Bone marrow (tissue), 2 donors: ENCODE measurements at regions not wholly inside any gene's neighbourhood (a gene's known extent, or its start where the extent isn't known, plus 50 kb on each side); places are given as distances from the start of the nearest gene placed in this dataset.

Source experiments
- DNase-seq, 2 donors: peaks; one replicate each; lab custom pipeline; 2025; lab: John Stamatoyannopoulos, UW

DNA sequence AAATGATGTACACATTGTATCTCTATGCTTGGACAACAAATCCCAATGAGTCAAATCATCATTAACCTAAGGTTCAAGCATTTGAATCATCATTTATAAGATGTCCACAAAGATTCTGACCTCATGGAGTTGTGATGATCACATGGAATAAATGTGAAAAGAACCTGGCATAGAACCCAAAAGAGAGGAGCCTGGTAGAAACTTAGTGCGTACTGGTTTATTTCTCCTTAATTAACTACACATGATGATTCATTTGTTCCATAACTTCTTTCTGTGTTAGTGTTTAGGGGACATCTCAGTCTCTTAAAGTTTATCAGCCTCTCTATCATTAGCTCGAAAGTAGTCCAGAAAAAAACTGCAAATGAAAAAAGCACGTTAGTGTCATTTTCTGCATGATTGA is 411.6 kb downstream of the BRINP1 start:
- DNase-seq, result no peak

DNA sequence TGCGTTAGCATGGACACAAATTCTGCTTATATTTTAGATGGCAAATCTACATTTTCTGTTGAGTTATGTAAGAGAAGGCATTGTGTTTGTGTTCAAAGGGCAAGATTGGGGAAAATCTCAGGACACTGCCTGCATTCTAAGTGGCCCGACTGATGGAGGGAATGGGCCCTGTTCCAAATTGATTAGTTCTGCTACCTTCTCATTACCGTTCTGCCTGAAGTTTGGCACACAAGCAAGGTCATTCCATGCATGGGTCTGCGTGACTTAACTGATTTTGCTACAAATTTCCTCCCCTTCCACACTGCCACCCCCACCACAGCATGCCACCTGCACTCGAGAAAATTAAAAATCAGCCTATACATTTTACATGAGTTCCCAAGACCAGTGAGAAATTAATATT is 409.9 kb downstream of the BRINP1 start:
- no peak for DNase-seq

DNA sequence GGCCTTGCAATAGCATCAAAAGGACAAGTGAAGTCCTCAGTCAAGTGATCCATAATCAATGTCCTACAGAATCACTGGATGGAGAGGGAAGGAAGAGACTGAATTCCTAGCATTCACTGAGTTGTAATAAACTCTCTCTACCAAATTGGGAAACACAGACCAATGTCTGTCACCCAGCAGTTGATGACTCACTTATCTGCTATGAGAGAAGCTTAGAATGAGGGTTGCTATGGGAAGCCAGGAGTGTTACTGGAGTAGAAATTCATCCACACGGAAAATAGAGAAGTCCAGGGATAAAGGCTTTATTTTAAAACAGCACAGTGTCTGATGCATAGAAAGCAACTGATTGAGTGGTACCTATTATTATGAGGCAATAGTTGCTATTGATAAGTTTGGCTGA is 407.4 kb downstream of the BRINP1 start:
- no peak for DNase-seq

DNA sequence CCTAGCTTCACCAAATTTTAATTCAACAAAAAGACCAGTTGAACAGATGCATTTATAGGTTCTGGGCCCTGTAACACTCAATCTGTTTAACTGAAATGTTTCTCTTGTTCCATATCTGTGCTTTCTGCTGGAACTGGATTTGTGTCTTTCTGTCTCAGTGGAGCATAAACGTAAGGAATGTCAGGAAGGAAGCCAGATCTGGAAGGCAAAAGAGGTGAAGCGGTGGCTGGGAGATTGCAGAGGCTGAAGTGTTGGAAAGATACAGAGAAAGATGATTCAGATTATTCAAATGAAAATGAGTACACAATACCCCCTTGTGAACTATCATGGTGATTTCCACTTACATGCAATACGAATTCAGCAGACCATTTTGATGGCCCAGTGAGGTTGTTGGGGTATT is 406.8 kb downstream of the BRINP1 start:
- no peak for DNase-seq

DNA sequence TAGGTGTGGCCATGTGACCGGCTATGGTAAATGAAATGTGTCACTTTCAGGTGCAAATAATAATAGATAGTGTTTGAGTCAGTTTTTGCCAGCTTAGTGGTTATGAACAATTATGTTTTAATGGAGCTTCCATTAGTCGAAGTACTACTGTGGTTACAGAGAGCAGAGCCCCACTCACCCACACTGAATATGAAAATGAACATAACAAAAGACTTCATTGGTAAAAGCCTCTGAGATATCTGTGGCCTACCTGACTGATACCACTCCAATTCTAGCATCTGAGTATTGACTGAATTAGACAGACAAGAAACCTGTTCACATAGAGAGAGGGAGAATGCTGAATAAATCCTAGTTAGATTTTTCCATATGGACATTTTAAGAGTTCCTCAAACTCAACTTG is 405.6 kb downstream of the BRINP1 start:
- no peak for DNase-seq

DNA sequence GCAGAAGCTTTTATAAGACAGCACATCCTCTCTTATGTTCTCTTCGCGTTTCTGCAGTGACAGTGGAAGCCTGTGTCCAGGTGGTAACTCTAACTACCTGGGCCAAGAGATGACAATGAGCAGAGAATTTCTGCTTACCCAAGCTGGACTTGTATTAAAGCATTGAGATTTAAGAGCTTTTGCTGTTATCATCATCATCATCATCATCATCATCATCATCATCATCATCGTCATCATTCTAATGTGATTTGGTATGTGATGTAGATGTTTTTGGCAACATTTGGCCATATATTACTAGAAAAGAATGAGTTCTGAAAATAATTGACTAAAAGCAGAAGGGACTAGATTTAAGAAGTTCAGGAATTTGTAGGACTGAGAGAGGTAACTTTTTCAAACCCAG is 401.3 kb downstream of the BRINP1 start:
- no peak for DNase-seq

DNA sequence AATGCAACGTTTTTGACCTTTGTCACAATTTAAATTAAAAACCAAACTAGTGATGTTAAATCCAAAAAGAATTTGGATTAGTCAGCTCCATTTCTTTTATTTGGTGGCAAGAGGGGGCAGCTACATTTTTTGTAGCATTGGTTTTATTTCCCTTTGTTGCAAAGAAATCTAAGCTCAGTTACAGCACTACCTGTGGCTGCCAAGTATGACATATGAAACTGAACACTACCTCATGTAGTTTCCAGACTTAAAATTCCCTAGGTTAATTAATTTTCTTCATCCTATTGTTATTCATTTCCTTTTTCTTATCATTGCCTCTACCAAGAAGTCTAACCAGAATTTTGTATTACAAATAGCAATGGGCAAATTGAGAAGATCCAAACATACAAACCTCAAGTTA is 393.5 kb downstream of the BRINP1 start:
- DNase-seq, result no peak

DNA sequence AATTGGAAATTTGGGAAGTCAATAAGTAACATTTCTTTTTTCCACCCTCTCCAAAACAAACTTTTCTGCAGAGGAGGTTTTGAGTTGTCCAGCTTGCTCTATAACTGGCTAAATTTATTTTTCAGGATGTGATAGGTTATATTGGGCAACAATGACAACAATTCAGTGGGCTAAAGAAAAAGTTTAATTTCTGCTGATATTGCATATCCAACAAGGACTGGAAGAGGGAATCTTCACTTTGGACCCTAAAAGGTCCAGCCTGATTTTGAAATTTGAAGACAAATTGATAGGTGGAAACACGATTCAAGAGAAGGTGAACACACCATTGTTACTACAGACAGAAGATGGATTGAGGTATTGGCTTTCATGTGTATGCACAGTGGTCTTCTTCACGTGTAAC is 393.1 kb downstream of the BRINP1 start:
- no peak for DNase-seq

DNA sequence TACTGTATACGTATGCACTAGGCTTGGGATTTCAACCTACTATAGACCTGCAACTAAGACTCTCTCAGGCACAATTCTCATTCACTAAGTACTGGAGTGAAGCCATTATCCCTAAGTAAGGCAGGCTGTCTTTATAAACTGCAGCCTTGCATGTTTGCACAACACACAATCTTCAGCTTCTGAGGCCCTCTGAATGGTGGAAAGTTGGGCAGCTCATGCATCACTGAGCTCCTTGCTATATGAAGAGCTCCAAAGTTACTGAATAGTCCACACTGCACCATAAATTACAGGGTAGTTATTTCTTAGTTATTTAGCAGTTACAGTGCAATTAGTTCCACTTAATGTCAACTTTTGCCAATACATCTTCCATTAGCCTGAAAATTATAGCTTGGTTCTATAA is 384.6 kb downstream of the BRINP1 start:
- DNase-seq, result no peak

DNA sequence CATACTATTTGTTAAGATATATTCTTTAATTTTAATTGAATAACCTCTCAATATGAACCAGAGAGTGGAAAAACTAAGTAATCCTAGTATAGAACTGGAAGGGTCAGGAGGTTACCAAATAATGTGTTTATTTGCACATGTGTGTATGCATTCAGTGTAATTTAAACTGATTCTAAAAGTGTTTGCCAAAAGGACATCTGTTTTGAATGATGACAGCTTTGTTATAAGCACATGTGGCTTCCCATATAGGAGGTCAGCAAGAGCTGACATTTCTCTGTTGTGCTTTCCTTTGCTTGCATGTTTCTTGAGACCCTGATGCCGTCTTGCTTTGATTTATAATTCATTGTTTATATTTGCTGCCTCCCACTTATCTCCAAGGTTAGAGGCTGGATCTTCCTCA is 383.4 kb downstream of the BRINP1 start:
- no peak for DNase-seq

DNA sequence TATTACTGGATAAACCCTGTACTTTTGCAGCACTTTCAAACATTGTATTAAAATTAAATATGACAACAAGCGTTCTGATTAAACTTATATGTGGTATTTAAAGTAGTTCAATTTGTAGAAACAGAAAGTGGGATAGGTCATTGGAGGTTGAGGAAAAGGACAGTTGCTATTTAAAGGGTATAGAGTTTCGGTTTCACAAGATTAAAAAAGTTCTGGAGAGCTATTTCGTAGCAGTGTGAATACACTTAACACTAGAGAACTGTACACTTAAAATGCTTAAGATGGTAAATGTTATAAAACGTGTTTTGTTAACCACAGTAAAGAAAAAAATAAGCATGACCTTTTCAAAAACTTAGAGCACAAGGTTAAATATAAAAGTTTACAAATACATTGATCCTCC is 382.1 kb downstream of the BRINP1 start:
- DNase-seq, result no peak

DNA sequence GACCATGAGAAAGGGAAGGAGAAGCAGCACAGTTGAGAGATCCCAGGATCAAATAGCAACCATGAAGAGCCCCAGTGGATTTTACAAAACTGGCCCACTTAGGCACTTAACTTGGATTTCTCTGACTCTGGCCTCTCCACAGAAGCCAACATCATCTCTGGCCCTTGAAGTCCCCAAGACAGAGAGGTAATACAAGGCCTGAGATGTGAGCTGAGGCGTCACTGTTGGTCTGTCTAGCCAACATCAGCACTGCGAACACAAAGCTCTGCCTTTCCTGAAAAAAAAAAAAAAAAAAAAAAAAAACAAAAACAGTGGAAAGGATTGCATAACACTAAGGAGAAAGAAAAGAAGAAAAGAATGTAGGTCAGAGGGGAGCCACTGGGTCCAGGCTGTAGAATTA is 378.3 kb downstream of the BRINP1 start:
- DNase-seq, result no peak

DNA sequence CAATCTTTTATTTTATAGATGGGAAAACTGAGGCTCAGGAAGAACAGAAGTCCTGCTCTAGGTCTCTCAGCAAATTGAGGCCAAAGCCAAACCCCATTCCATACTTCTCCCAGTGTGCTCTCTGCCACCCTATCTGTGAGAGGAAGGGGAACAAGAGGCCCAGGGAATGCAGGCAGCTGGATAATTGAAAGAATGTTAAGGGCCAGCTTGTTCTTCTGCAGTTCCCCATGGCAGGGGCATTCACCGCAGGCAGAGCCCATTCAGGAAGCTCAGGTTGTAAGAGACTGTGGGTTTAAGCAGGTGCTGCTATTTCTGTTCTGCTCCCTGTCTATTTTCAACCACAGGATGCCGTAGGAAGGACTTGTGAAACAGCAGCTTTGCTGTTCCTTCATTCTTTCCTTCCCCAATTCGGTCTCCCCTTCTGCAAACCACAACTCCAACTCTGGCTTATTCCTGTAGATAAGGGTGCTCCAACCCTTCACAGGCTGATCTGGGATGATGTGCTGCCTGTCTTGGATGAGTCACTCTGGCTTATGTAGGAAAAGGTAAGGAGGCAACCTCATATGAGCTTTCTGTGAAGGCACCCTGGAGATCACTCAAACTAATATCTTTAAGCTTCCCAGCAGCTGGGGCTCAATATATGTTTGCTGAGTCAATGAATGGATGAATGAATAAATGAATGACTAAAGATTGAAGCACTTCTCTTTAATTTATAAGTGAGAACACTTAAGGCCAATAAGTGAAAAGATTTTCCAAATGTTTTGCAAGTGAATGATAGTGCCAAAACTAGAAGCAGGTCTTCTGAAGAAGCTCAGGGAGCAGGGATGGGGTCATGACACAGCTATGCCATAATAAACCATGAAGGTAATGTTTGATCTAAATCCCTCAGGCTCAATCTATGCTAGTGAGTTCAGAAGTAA is 377.6 kb downstream of the BRINP1 start:
- DNase-seq, result no peak

DNA sequence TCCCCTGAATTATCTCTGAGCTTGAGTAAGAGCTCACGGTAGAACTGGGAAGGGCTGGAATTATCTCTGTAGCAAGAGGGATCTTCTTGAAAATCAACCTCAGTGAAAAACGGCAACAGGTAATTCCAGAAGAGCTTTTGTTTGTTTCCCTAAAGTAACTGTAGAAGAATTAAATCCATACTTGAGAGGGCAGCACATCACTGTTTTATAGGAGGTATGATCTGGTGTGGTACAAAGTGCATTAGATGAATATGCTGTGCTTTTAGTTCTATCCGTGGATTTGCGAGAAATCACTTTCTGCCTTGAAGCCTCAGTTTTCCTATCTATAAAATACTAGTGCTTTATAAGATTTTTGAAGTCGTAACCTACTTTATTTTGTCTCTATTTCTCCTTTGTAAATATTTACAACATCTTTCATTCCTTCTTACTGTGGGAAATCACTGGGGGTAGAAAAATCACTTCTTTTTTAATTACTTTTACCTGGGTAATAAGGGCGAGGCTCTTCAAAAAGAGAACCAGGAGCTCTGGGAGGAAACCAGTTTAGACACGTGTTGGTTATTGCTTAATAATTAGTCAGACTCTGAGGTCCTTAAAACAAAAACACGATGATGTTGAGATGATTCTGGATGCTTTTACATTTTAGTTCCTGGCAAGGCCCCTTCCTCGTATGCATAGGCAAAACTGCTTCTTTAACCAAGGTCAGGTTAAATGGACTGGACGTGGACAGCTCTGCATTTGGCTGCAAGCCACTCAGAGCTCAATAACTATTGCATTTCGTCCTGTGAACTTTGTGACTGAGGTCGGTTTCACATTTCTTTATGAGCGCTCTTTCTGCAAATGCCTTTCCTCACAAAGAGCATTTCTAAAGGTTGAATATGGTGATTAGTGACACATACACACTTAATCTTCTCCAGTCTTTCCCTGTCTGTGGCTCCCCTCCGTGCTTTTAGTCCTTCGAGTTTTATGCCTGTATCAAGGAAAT is 376.1 kb downstream of the BRINP1 start:
- no peak for DNase-seq

DNA sequence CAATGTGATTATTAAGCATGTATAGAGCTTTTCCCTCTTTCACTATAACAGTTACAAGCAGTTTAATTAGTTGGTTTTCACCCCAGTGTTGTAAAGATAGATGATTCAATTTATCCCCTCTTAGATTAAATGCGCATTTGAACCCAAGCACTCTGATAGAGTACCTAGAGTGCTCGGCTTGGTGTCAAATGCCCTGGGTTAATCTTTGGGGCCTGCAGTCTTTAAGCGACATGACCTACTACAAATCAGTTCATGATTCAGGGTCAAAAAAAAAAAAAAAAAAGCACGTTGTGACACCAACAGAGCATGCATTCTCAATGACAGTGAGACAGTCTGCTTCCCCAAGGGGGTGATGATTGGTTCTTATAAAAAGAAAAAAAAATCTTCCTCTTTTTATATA is 375.3 kb downstream of the BRINP1 start:
- DNase-seq, result no peak

DNA sequence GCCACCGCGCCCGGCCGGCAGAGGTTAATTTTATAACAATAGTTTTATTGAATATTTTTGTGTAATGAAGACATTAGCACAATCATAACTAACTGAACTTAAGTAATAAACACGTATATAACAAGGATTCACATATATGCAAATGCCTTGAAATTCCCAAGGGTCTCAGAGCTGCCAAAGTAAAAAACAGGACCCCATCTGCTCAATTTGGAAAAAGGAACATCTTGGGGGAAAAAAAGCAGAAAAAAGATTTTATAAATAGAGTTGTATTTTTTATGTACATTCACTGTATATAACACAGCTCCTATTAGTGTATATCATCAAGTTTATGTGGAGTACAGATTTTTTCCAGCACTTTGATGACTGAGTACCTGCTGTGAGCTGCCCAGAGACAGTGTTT is 366.7 kb downstream of the BRINP1 start:
- no peak for DNase-seq

DNA sequence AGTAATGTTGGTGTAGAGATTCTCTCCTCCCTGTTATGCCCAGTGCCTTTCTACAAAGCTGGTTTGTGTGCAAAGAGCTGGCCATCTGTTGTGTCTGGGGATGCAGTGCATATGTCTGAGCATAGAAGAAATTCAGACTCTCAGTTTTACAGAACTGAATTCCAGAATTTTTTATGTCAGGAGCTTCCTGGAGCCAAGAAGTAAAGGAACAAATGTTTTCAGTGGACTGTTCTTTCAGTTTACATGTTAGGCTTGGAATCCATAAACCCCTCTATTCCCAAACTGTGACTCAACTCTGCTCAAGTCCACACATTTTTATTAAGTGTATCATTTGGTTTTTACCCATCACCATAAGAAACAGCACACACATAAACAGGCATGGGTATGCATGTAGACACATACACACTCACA is 366.0 kb downstream of the BRINP1 start:
- no peak for DNase-seq

DNA sequence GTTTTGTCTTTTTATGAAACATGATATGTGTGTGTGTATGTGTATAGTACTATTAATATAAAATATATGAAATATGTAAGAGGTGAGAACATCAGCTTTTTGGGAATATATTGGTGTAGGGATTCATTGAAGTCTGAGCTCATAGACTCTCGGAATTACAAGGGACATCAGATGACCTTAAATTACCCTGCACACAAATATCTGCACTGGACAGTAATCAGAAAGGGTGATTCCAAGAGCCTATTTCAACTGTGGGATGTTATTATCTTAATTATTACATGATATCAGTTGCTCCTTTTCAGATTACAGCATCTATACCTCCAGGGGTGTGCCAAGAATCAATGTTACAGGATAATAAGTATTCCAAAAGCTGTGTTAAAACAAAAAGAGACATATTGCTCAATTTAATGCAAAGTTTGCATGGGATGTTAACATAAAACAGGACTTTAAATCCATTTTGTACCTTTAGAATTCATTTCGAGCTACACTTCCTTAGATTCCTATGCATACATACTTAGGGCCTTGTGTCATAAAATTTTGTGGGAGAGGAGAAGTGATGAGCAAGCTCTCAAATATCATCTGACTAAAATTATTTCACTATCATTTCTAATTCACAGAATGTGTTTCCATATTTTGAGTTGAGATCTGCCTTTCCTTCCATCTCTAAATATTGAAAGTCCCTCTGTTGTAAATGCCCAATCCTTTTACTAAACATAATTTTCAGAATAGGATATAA is 365.2 kb downstream of the BRINP1 start:
- no peak for DNase-seq

DNA sequence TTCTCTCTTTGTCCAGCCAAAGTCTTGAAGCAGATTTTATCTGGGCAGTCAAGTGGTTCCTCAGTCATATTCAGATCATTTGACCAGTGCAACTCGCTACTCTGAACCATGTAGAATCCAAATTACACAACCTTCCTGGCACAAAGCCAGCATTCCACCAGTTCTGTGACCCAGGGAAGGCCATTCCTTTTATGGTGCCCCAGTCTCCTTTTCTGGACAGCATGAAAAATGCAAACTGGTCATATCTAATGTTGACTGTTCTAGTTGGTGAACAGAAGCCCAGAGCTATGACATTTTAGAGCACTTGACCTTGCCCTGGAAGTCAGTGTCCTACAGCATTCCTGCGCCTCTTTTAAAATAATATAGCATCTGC is 364.6 kb downstream of the BRINP1 start:
- no peak for DNase-seq

DNA sequence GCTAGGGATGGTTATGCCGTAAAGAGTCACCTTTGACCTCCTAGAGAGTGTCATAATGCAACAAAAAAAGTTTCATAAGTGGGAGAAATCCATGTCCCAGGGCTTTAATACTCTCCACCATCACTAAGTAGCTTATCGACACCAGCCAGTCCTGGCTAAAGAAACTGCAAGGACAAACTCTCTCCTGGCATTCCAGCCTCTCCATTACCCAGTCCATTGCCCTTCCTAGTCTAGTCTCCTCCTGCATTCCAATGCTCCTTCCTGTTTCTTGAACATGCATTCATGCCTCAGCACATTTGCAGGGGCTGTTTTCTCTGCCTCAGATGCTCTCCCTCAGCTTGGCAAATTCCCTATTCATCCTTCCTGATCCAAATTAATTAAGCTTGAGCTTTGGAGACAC is 364.1 kb downstream of the BRINP1 start:
- no peak for DNase-seq

DNA sequence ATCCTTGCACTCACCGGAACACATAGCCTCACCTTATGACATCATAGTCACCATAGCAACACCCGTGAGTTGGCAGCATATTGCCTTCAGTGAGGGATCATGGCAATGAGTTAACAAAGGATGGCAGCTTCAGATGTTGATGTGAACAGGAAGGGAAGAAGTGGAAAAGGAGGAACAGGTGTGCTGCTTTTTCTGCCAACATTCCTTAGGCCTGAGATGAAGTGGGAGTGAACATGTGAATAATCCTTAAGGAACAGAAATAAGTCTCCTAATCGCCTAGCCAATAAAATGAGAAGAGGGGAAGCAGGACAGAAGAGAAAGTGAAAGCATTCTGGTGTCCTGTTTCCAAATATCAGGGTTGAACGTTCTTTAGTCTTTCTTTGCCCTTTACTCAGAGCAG is 360.0 kb downstream of the BRINP1 start:
- no peak for DNase-seq

DNA sequence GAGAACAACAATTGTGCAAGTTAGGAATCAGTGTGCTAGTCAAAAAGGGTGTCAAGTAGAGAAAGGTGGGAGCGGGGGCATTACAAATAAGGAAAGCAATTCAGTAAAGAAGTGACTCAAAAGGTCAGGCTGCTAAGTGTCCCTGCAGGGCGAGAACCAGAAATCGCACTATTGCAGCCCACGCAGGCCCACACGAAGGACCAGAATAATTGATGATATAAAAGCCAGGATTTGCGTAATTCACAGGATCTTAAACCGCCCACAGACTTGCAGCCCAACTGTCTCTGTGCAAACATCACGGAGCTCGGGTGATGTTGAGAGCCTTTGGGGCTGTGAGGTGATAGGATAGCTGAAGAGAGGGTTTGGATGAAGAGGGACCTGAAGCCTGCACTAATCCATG is 349.0 kb downstream of the BRINP1 start:
- no peak for DNase-seq
